Neuronal stem cell (in vitro differentiated cells): ENCODE measurements at regions not wholly inside any gene's neighbourhood (a gene's known extent, or its start where the extent isn't known, plus 50 kb on each side); places are given as distances from the start of the nearest gene placed in this dataset.

Experiments used
- DNase-seq: peaks from one replicate; pipeline ENCODE4 v3.0.0-alpha.2; 2013; ENCODE audit warnings: low spot score
- H2AFZ ChIP-seq: one replicate; pipeline ENCODE4 v1.6.1; 2013; ENCODE audit warnings: mild to moderate bottlenecking, low read length, inconsistent platforms
- H2AK5ac ChIP-seq: 2 replicates; pipeline ENCODE4 v1.6.1; 2013; ENCODE audit warnings: low read depth, mild to moderate bottlenecking, inconsistent platforms, low read length, moderate library complexity, mixed read lengths
- H2BK120ac ChIP-seq: 2 replicates; pipeline ENCODE4 v1.6.1; 2013; ENCODE audit warnings: low read depth, mild to moderate bottlenecking, inconsistent platforms, low read length, moderate library complexity, mixed read lengths
- H2BK12ac ChIP-seq: one replicate; pipeline ENCODE4 v1.6.1; 2013; ENCODE audit warnings: low read length, inconsistent platforms
- H2BK15ac ChIP-seq: 2 replicates; pipeline ENCODE4 v1.6.1; 2013; ENCODE audit warnings: mild to moderate bottlenecking, low read length, inconsistent platforms, mixed read lengths
- H2BK5ac ChIP-seq: one replicate; pipeline ENCODE4 v1.6.1; 2013; ENCODE audit warnings: inconsistent platforms, mild to moderate bottlenecking, low read length, moderate library complexity
- H3K14ac ChIP-seq: one replicate; pipeline ENCODE4 v1.6.1; 2013; ENCODE audit warnings: low read length, inconsistent platforms
- H3K18ac ChIP-seq: 2 replicates; pipeline ENCODE4 v1.6.1; 2013; ENCODE audit warnings: low read length, inconsistent platforms
- H3K23ac ChIP-seq: 2 replicates; pipeline ENCODE4 v1.6.1; 2013; ENCODE audit warnings: low read depth, mild to moderate bottlenecking, mixed read lengths, low read length, inconsistent platforms; ENCODE audit not compliant: poor library complexity
- H3K27ac ChIP-seq: replicated peaks from 3 replicates; pipeline ENCODE4 v1.5.1; 2013; ENCODE audit warnings: low read length, inconsistent platforms
- H3K27me3 ChIP-seq, 3 experiments: 2 replicates each; pipeline ENCODE4 v1.6.1; 2013; ENCODE audit warnings: low read length in 3 of 3, mild to moderate bottlenecking in 2 of 3, inconsistent platforms in 1 of 3, low read depth in 1 of 3, mixed read lengths in 1 of 3, moderate library complexity in 1 of 3; ENCODE audit not compliant: control insufficient read depth in 3 of 3, insufficient read depth in 3 of 3
- H3K36me3 ChIP-seq, 2 donors: replicated peaks in 1 of 2; 2 replicates each; pipeline ENCODE4 v1.6.1; 2013; ENCODE audit warnings: low read length in 2 of 2; ENCODE audit not compliant: control insufficient read depth in 2 of 2, insufficient read depth in 2 of 2
- H3K4ac ChIP-seq: 2 replicates; pipeline ENCODE4 v1.6.1; 2013; ENCODE audit warnings: inconsistent platforms, mild to moderate bottlenecking, low read length, moderate library complexity
- H3K4me1 ChIP-seq, 2 donors: 1 replicate in 1 of 2; 2 replicates in 1 of 2; pipeline ENCODE4 v1.6.1; 2013; ENCODE audit warnings: low read length in 2 of 2, low read depth in 1 of 2; ENCODE audit not compliant: control insufficient read depth in 2 of 2, insufficient read depth in 1 of 2
- H3K4me2 ChIP-seq: one replicate; pipeline ENCODE4 v1.6.1; 2013; ENCODE audit warnings: mild to moderate bottlenecking, low read length, inconsistent platforms; ENCODE audit not compliant: insufficient read depth, poor library complexity, severe bottlenecking
- H3K4me3 ChIP-seq, 2 donors: 2 replicates each; pipeline ENCODE4 v1.5.1; 2013; ENCODE audit warnings: low read length in 2 of 2, mild to moderate bottlenecking in 2 of 2, inconsistent platforms in 1 of 2, moderate library complexity in 1 of 2
- H3K79me1 ChIP-seq: one replicate; pipeline ENCODE4 v1.6.1; 2013; ENCODE audit warnings: low read depth, mild to moderate bottlenecking, inconsistent platforms, low read length, moderate library complexity
- H3K9ac ChIP-seq: one replicate; pipeline ENCODE4 v1.6.1; 2013; ENCODE audit warnings: mild to moderate bottlenecking, low read depth, low read length, inconsistent platforms; ENCODE audit not compliant: poor library complexity
- H3K9me3 ChIP-seq, 2 donors: replicated peaks in 1 of 2; 2 replicates each; pipeline versions ENCODE3 to v1.6.1; 2013; ENCODE audit warnings: low read length in 2 of 2, mild to moderate bottlenecking in 2 of 2, inconsistent platforms in 1 of 2, low read depth in 1 of 2, mixed read lengths in 1 of 2, moderate library complexity in 1 of 2; ENCODE audit not compliant: control insufficient read depth in 2 of 2, insufficient read depth in 1 of 2
- H4K8ac ChIP-seq: one replicate; pipeline ENCODE4 v1.6.1; 2013; ENCODE audit warnings: low read depth, mild to moderate bottlenecking, inconsistent platforms, low read length, moderate library complexity
- H4K91ac ChIP-seq: one replicate; pipeline ENCODE4 v1.6.1; 2013; ENCODE audit warnings: low read length, low read depth, mild to moderate bottlenecking, inconsistent platforms; ENCODE audit not compliant: poor library complexity
- WGBS, 2 donors: extraction: QIAGEN DNeasy Blood & Tissue Kit; methylation state at CpG; one replicate each; pipeline ENCODE4 v1.1.7; 2013; ENCODE audit warnings: missing lambda C conversion rate in 2 of 2, mixed read lengths in 1 of 2; ENCODE audit not compliant: insufficient read length in 2 of 2, insufficient replicate concordance in 1 of 2; ENCODE audit errors: extremely low coverage in 2 of 2; 5-methylcytosine and 5-hydroxymethylcytosine counted together

DNA sequence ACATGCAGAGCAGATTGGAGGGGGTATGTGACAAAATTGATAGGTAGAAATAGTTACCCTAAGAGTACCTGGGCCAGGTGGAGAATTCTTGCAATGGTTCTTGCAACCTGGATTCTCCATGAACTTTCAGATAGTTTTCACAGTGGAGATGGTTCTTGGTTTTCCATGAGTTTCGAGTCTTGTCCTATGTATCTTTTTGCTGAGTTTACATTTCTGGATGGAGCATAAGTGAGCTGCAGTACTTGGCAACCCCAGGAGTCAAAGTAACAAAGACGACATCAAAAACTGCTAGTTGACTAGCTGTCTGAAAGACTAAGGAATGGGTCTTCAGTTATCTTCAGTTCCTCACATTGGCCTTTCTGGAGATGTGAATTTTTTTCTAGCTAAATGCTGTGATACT lies 196.6 kb upstream of the RAD23B start:
- no peaks in the 10 kb centered on the region for H3K9me3 ChIP-seq
- H3K36me3 ChIP-seq = no peaks in the 10 kb centered on the region
- H3K14ac ChIP-seq = no peak overlapping the region
- H3K27me3 ChIP-seq = no peaks in the 10 kb centered on the region
- H4K8ac ChIP-seq = no peak overlapping the region
- no peak overlapping the region for H2BK5ac ChIP-seq
- H4K91ac ChIP-seq = no peak overlapping the region
- H3K79me1 ChIP-seq = no peaks in the 10 kb centered on the region
- H3K9ac ChIP-seq = no peak overlapping the region
- no CpG with 5 or more reads among the region's 2 CpGs for WGBS, 2 donors
- DNase-seq = no peak
- no peak overlapping the region for H2BK120ac ChIP-seq
- H3K4me3 ChIP-seq = no peak overlapping the region
- H2AFZ ChIP-seq = no peak overlapping the region
- H2BK12ac ChIP-seq = no peak overlapping the region
- H3K23ac ChIP-seq = no peak overlapping the region
- H2BK15ac ChIP-seq = no peak overlapping the region
- H3K4me2 ChIP-seq = no peak overlapping the region
- H3K27ac ChIP-seq = no peak overlapping the region
- H3K18ac ChIP-seq = no peak overlapping the region
- no peak overlapping the region for H3K4ac ChIP-seq
- H2AK5ac ChIP-seq = no peak overlapping the region
- peaks cover 0 to 2% of the 10 kb centered on the region in 2 donors for H3K4me1 ChIP-seq

DNA sequence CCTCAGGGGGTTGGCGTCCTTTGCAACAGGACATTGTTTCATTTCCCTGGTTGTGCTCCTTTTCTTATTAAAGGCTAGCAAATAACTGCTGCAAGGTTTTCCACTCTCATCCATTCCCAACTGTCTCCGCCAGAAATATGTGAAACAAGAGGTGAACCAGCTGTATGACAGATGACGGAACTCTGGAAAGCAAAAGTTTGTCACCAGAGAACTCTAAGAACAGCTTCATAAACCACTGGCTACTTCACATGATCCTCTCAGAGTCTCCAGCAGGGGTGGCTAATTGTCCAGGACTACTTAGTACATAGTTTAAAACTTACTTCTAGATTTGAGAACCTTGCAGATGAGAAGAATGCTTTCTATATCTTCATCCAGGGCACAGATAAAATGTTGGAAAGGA lies 195.9 kb upstream of the RAD23B start:
- no peak for DNase-seq
- Histone ChIP-seq H3K4ac (no peak overlapping the region), H2BK120ac (no peak overlapping the region), H3K9ac (no peak overlapping the region), H2BK5ac (no peak overlapping the region), H3K18ac (no peak overlapping the region), H2BK15ac (no peak overlapping the region), H3K36me3 (no peaks in the 10 kb centered on the region), H4K91ac (no peak overlapping the region), H2AK5ac (no peak overlapping the region), H3K27ac (no peak overlapping the region), H3K14ac (no peak overlapping the region), H3K4me3 (no peak overlapping the region), H3K23ac (no peak overlapping the region), H3K4me2 (no peak overlapping the region), H3K9me3 (no peaks in the 10 kb centered on the region), H2BK12ac (no peak overlapping the region), H4K8ac (no peak overlapping the region), H3K27me3 (no peaks in the 10 kb centered on the region), H3K79me1 (no peaks in the 10 kb centered on the region), H3K4me1 (peaks cover 0 to 2% of the 10 kb centered on the region in 2 donors), H2AFZ (no peak overlapping the region)
- no CpG with 5 or more reads among the region's 3 CpGs for WGBS, 2 donors

DNA sequence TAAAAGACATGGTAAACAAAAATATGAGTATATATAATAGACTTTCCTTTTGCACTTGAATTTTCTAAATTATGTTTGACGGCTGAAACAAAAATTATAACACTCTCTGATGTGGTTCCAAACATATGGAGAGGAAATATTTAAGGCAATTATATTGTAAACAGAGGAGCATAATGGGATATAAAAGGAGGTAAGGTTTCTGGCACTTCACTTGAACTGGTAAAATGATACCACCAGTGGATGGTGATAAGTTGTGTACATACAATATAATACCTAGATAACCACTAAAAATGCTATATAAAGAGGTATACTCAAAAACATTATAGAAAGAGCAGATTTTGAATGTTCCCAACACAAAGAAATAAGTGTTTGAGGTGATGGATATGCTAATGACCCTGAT lies 192.9 kb upstream of the RAD23B start:
- Histone ChIP-seq H4K8ac (no peak overlapping the region), H3K18ac (no peak overlapping the region), H2BK120ac (no peak overlapping the region), H3K14ac (no peak overlapping the region), H3K23ac (no peak overlapping the region), H2BK12ac (no peak overlapping the region), H3K27me3 (no peaks in the 10 kb centered on the region), H2BK5ac (no peak overlapping the region), H3K4me2 (no peak overlapping the region), H3K4ac (no peak overlapping the region), H3K79me1 (no peaks in the 10 kb centered on the region), H3K4me3 (no peak overlapping the region), H2AK5ac (no peak overlapping the region), H3K27ac (no peak overlapping the region), H2BK15ac (no peak overlapping the region), H3K36me3 (no peaks in the 10 kb centered on the region), H3K4me1 (peaks cover 0 to 2% of the 10 kb centered on the region in 2 donors), H2AFZ (no peak overlapping the region), H3K9me3 (no peaks in the 10 kb centered on the region), H4K91ac (no peak overlapping the region), H3K9ac (no peak overlapping the region)
- DNase-seq = no peak
- WGBS, 2 donors = no CpG with 5 or more reads among the region's 1 CpG

DNA sequence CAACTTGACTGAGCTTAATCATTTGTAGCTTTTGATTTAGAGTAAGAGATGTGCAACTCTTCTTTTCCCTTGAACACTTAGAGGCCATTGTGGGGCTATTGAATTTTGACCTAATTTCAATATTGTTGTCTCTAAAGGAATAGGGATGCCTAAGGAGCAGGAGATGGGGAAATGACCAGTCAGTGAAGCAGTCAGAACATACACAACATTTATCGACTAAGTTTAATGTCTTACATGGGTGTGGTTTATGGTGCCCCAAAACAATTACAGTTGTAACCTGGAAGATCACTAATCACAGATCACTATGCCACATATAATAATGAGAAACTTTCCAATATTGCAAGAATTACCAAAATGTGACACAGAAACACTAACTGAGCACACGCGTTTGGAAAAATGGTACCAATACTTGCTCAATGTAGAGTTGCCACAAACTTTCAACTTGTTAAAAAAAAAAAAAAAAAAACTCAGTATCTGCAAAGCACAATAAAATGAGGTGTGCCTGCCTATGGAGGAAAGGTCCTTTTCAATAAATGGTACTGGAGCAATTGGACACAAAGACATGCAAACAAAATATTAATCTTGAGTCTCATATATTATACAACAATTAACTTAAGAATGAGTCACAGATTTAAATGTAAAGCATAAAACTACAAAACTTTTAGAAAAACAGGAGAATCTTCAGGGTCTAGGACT lies 189.6 kb upstream of the RAD23B start:
- no peaks in the 10 kb centered on the region for H3K4me1 ChIP-seq
- WGBS, 2 donors = no CpG with 5 or more reads among the region's 3 CpGs
- no peak overlapping the region for H3K4me3 ChIP-seq
- no peaks in the 10 kb centered on the region for H3K36me3 ChIP-seq
- H3K27ac ChIP-seq = no peak overlapping the region
- no peak overlapping the region for H4K91ac ChIP-seq
- no peak overlapping the region for H3K4me2 ChIP-seq
- no peak overlapping the region for H2BK12ac ChIP-seq
- no peak for DNase-seq
- no peak overlapping the region for H2BK120ac ChIP-seq
- H3K9me3 ChIP-seq = no peaks in the 10 kb centered on the region
- no peak overlapping the region for H3K18ac ChIP-seq
- no peak overlapping the region for H2AFZ ChIP-seq
- no peaks in the 10 kb centered on the region for H3K79me1 ChIP-seq
- no peak overlapping the region for H2BK15ac ChIP-seq
- no peak overlapping the region for H3K14ac ChIP-seq
- H2BK5ac ChIP-seq = no peak overlapping the region
- H4K8ac ChIP-seq = no peak overlapping the region
- no peak overlapping the region for H3K4ac ChIP-seq
- H3K23ac ChIP-seq = no peak overlapping the region
- no peak overlapping the region for H2AK5ac ChIP-seq
- H3K9ac ChIP-seq = no peak overlapping the region
- H3K27me3 ChIP-seq = no peaks in the 10 kb centered on the region
